ENCODE measurements at regions not wholly inside any gene's neighbourhood (a gene's known extent, or its start where the extent isn't known, plus 50 kb on each side); places are given as distances from the start of the nearest gene placed in this dataset.

DNA sequence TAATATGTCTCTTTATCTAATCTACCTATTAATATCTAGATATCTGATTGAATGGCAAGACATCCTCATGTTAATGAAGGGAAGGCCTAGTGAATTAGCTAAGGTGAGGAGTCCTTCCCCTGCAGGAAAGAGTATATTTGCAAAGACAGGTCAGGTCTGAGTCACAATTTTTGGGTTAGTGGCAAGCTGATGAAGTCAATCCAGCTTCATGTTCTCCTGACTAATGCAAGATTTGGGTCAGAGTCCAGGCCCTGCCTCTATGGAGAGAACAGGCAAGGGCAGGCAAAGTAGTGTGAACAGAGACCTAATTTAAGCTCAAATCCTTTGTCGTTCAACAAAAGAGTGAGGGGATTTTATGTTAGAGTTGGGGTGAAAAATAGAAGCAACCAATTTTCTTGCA, 496.7 kb downstream of the BMP2 start:
- H3K36me3 ChIP-seq, result no peaks in the 10 kb centered on the region
- ATAC-seq (no peak), DNase-seq (no peak)
- no peaks in the 10 kb centered on the region for H3K27me3 ChIP-seq
- TF ChIP-seq, protein P1, sequence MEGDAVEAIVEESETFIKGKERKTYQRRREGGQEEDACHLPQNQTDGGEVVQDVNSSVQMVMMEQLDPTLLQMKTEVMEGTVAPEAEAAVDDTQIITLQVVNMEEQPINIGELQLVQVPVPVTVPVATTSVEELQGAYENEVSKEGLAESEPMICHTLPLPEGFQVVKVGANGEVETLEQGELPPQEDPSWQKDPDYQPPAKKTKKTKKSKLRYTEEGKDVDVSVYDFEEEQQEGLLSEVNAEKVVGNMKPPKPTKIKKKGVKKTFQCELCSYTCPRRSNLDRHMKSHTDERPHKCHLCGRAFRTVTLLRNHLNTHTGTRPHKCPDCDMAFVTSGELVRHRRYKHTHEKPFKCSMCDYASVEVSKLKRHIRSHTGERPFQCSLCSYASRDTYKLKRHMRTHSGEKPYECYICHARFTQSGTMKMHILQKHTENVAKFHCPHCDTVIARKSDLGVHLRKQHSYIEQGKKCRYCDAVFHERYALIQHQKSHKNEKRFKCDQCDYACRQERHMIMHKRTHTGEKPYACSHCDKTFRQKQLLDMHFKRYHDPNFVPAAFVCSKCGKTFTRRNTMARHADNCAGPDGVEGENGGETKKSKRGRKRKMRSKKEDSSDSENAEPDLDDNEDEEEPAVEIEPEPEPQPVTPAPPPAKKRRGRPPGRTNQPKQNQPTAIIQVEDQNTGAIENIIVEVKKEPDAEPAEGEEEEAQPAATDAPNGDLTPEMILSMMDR (IDR thresholded peaks at IDR 0.05), result no peak
- H3K4me1 ChIP-seq, result no peaks in the 10 kb centered on the region
- H3K4me3 ChIP-seq, result no peak overlapping the region
- H3K9me3 ChIP-seq, result no peaks in the 10 kb centered on the region
- intact Hi-C loops (cut with DNase I), result no loop called here
- no peak overlapping the region for H3K27ac ChIP-seq

DNA sequence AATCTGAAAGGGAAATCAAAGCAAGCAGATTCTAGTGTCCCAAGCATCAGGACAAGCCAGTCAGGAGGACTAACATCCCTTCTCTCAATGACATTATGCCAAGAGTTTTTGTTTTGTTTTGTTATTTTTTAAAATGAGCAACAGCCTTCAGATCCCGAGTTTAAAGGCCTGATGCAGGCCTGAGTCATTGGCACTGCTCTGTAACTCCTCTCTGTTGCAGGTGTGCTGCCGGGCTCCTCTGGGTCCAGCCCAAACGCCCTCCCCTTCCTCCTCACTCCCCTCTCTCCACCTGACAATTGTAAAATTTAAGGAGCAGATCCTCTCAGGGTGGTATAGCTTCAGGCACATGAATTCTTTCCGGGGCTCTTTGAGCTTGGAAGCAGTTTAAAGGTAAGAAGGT, 502.0 kb downstream of the BMP2 start:
- DNase-seq, result no peak
- no peaks in the 10 kb centered on the region for H3K9me3 ChIP-seq
- H3K27me3 ChIP-seq, result no peaks in the 10 kb centered on the region
- ATAC-seq, result no peak
- TF ChIP-seq, protein P1 (IDR thresholded peaks at IDR 0.05), result no peak
- no peak overlapping the region for H3K27ac ChIP-seq
- no peak overlapping the region for H3K4me3 ChIP-seq
- H3K36me3 ChIP-seq, result no peaks in the 10 kb centered on the region
- no peaks in the 10 kb centered on the region for H3K4me1 ChIP-seq
- intact Hi-C loops (cut with DNase I), result no loop called here

DNA sequence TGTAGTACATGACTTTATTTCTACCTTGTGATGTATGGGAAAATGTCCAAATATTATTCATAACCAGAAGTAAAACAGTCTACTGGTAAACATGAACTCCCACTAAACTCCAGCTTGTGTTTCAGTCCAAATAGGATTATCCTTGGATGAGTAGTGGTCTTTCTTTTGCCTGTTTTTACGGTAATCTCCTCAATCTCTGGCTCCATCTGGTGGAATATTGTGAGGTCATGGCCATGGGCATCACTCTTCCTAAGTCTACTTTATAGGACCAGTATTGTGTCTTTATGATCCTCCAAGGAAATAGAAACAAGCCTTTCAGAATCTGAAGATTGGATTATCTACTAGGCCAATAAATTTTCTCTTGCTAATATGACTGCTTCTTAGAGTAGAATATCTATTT, 505.0 kb downstream of the BMP2 start:
- TF ChIP-seq, protein P1 (IDR thresholded peaks at IDR 0.05), result no peak

DNA sequence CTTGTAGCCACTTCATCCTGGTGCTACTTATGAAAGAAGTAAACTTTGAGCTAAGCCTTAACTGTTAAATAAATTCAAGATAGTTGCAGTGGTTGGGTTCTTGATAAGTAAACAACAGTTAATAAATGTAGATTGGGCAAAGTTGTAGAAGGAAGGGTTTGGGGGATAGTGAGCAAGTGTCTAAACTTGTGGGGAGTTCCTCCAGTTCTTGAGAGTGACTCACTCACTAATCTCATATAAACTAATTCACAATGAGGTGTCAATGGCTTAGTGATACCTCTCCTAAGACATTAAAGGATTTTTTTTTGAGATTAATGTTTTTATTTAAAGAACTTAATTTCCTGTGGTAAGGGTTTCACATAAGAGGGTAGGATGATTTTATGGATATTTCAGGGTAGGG, 507.4 kb downstream of the BMP2 start:
- no peaks in the 10 kb centered on the region for H3K4me1 ChIP-seq
- H3K4me3 ChIP-seq, result no peak overlapping the region
- DNase-seq, result no peak
- H3K36me3 ChIP-seq, result no peaks in the 10 kb centered on the region
- no peak overlapping the region for H3K27ac ChIP-seq
- no peaks in the 10 kb centered on the region for H3K9me3 ChIP-seq
- TF ChIP-seq, protein P1 (IDR thresholded peaks at IDR 0.05), result no peak
- intact Hi-C loops (cut with DNase I), result no loop called here
- H3K27me3 ChIP-seq, result no peaks in the 10 kb centered on the region
- no peak for ATAC-seq

More for the DNA sequence above, 505.0 kb downstream of the BMP2 start:
- no peak overlapping the region for H3K27ac ChIP-seq
- DNase-seq (no peak), ATAC-seq (no peak)
- H3K9me3 ChIP-seq, result no peaks in the 10 kb centered on the region
- intact Hi-C loops (cut with DNase I), result no loop called here
- no peaks in the 10 kb centered on the region for H3K36me3 ChIP-seq
- no peak overlapping the region for H3K4me3 ChIP-seq
- H3K4me1 ChIP-seq, result no peaks in the 10 kb centered on the region
- H3K27me3 ChIP-seq, result no peaks in the 10 kb centered on the region

DNA sequence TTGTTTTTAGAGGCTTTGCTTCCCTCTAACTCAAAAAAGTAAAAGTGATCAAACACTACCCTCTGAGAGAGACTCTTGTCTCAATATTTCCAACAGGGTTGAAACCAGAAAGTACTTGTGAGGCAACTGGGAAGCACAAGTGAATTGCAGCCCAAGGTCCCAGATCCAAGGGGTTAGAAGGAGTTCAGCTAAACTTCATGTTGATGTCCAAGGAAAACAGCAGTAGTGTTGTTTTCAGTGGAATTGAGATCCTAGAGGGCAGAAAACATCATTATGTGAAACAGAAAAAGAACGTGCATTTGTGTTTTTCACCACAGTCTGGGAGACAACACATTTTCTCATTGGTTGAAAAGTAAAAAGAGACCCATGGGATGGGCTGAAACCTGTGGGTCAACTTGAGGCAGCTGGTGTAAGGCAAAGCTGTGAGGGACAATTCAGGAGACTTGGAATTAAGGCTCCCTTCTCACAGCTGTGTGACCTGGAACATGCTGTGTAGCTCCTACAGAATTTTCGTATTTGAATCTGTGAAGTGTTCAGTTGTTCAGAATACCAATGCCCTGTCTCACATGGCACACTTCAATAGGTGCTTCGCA, 508.3 kb downstream of the BMP2 start:
- Histone ChIP-seq H3K27me3 (no peaks in the 10 kb centered on the region), H3K4me3 (no peak overlapping the region), H3K27ac (no peak overlapping the region), H3K9me3 (no peaks in the 10 kb centered on the region), H3K36me3 (no peaks in the 10 kb centered on the region), H3K4me1 (no peaks in the 10 kb centered on the region)
- ATAC-seq, result no peak
- no peak for DNase-seq
- intact Hi-C loops (cut with DNase I), result no loop called here
- TF ChIP-seq, protein P1 (IDR thresholded peaks at IDR 0.05), result no peak

Data from upper lobe of right lung (tissue), 1 donor.